ENCODE measurements at regions not wholly inside any gene's neighbourhood (a gene's known extent, or its start where the extent isn't known, plus 50 kb on each side); places are given as distances from the start of the nearest gene placed in this dataset.

DNA sequence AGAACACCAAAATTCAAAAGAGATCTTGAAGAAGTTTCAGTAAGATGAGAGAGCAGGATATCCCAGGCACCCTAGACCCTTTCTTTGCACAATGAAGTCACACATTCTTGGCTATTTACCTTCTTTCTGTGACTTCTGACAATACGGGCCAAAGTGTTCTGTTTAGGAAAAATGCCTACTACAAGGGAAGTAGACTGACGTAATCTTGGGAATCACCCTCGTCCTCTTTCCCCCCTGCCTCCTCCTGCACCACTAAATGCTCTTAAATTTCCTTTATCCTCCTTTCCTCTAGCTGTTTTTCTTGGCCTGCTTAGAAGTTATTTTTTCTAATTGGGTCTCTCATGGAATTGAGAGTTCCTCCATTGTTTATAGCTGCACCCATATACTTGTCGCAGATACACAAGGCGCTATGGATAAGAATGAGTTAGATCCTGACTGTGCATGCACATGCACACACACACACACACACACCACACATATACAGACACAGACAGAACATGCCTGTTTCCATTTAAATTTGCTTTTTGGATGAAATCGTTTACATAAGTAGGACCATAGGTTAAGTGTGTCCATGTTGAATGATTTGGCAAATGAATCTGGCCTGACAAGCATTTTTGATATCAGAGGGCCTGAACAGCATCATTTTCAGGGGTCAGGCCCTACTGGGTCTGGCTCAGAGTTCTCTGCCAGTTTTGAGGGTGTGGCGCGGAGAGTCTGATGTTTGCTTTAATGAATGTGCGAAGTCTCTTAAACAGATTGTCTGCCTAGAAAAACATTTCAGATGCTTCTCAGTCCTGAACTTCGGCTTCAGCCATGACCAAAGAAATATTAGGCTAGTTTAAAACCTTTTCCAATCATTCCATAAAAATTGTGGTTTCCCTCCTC, 131.9 kb upstream of the NT5C1B start:
- no peak for DNase-seq
- no peaks in the 10 kb centered on the region for H3K27me3 ChIP-seq (replicated peaks; ENCODE audit: control insufficient read depth, insufficient read depth, low read length)
- no peak overlapping the region for H3K4me3 Mint-ChIP-seq (ENCODE audit: unreplicated experiment)
- H3K36me3 Mint-ChIP-seq (ENCODE audit: insufficient read depth, unreplicated experiment) = no peaks in the 10 kb centered on the region
- H3K36me3 ChIP-seq (ENCODE audit: control insufficient read depth, insufficient read depth, low read length) = no peaks in the 10 kb centered on the region
- no peaks in the 10 kb centered on the region for H3K4me1 ChIP-seq
- TF ChIP-seq, protein P1, sequence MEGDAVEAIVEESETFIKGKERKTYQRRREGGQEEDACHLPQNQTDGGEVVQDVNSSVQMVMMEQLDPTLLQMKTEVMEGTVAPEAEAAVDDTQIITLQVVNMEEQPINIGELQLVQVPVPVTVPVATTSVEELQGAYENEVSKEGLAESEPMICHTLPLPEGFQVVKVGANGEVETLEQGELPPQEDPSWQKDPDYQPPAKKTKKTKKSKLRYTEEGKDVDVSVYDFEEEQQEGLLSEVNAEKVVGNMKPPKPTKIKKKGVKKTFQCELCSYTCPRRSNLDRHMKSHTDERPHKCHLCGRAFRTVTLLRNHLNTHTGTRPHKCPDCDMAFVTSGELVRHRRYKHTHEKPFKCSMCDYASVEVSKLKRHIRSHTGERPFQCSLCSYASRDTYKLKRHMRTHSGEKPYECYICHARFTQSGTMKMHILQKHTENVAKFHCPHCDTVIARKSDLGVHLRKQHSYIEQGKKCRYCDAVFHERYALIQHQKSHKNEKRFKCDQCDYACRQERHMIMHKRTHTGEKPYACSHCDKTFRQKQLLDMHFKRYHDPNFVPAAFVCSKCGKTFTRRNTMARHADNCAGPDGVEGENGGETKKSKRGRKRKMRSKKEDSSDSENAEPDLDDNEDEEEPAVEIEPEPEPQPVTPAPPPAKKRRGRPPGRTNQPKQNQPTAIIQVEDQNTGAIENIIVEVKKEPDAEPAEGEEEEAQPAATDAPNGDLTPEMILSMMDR (IDR thresholded peaks at IDR 0.05; ENCODE audit: insufficient read depth in 1 of 2, low read depth in 1 of 2, low read length in 1 of 2, severe bottlenecking in 1 of 2, unreplicated experiment in 1 of 2) = no peak
- H3K4me3 ChIP-seq (ENCODE audit: low read depth, low read length) = no peak overlapping the region
- no TSS peak for BruUV-seq (replicated peaks)
- no peaks in the 10 kb centered on the region for H3K9me3 ChIP-seq
- H3K9me3 Mint-ChIP-seq (ENCODE audit: unreplicated experiment) = no peaks in the 10 kb centered on the region
- intact Hi-C loops (cut with micrococcal nuclease; ENCODE audit: unreplicated experiment) = no loop called here
- peaks cover 14% of the 10 kb centered on the region for H3K27me3 Mint-ChIP-seq (ENCODE audit: insufficient read depth, unreplicated experiment)
- ChIA-PET CTCF (no interaction called here), POLR2A (no interaction called here)
- no peak overlapping the region for H3K27ac Mint-ChIP-seq (ENCODE audit: unreplicated experiment)
- H3K4me1 Mint-ChIP-seq (ENCODE audit: low read depth, unreplicated experiment) = no peaks in the 10 kb centered on the region

DNA sequence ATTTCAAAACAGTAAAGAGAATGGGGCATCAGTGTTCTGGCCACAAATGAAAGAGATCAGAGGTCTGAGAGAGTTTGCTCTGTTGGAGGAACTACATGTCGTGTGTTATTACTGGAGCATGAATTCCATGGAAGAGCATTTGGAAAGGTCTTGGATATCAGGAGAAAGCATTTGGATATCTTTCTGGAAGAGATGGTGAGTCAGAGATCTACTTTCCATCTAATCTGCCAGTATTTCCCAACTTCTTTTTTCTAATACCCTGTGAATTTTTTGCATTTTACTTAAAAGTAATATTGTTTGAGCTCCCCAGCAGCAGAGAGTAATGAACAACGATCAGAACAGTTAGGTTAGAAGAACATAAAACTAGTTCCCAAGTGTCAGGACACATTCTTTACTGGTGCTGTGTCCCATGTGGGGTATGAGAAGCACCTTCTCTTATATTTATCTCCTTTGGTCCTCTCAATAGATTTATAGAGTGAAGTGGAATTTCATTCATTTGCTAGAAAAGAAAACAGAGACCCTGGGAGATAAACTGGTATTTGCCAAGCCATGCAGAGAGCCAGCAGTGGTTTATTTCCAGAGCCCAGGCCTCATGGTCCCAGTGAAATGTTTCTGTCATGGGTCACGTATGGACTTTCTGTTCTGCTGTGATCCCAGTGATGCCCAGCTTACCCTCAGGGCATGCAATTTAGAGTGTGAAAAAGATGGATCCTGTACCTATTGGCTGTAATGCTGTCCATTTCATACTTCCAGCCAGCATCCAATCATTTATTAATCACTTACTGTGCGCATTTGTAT, 130.8 kb upstream of the NT5C1B start:
- no peak overlapping the region for H3K27ac Mint-ChIP-seq (ENCODE audit: unreplicated experiment)
- intact Hi-C loops (cut with micrococcal nuclease; ENCODE audit: unreplicated experiment) = no loop called here
- no peak overlapping the region for H3K4me3 Mint-ChIP-seq (ENCODE audit: unreplicated experiment)
- H3K27me3 ChIP-seq (replicated peaks; ENCODE audit: control insufficient read depth, insufficient read depth, low read length) = no peaks in the 10 kb centered on the region
- peaks cover 12% of the 10 kb centered on the region for H3K27me3 Mint-ChIP-seq (ENCODE audit: insufficient read depth, unreplicated experiment)
- POLR2A ChIA-PET = no interaction called here
- no peak for DNase-seq
- no peaks in the 10 kb centered on the region for H3K4me1 Mint-ChIP-seq (ENCODE audit: low read depth, unreplicated experiment)
- no peaks in the 10 kb centered on the region for H3K9me3 Mint-ChIP-seq (ENCODE audit: unreplicated experiment)
- CTCF ChIA-PET = no interaction called here
- no peaks in the 10 kb centered on the region for H3K9me3 ChIP-seq
- no peak overlapping the region for H3K4me3 ChIP-seq (ENCODE audit: low read depth, low read length)
- H3K4me1 ChIP-seq = no peaks in the 10 kb centered on the region
- H3K36me3 Mint-ChIP-seq (ENCODE audit: insufficient read depth, unreplicated experiment) = no peaks in the 10 kb centered on the region
- TF ChIP-seq, protein P1 (IDR thresholded peaks at IDR 0.05; ENCODE audit: insufficient read depth in 1 of 2, low read depth in 1 of 2, low read length in 1 of 2, severe bottlenecking in 1 of 2, unreplicated experiment in 1 of 2) = no peak
- BruUV-seq (replicated peaks) = no TSS peak
- H3K36me3 ChIP-seq (ENCODE audit: control insufficient read depth, insufficient read depth, low read length) = no peaks in the 10 kb centered on the region

DNA sequence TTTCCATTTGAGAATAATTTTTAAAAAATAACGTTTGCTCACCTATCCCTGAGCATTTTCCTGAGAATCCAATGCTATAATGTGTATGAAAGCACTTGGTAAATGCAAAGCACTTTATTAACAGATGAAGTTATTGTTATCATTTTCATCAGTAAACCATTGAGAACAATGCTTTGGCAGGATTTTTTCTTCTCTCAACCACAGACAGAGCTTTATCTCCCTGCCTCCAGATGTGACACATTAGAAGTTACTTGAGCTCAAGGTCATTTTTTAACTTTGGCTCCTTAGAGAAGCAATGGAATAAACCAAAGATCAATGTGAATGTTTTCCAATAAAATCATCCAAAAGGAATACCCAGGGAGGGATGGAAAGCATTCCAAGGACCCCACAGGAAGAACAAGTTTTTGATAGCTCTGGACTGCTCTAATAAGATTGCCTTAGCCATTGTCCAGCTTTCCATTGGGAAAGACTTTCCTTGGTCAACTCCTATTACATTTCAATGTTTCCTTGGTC, 118.9 kb upstream of the NT5C1B start:
- no peak overlapping the region for H3K4me3 Mint-ChIP-seq (ENCODE audit: unreplicated experiment)
- peaks cover 12% of the 10 kb centered on the region for H3K9me3 Mint-ChIP-seq (ENCODE audit: unreplicated experiment)
- no peaks in the 10 kb centered on the region for H3K36me3 Mint-ChIP-seq (ENCODE audit: insufficient read depth, unreplicated experiment)
- no TSS peak for BruUV-seq (replicated peaks)
- intact Hi-C loops (cut with micrococcal nuclease; ENCODE audit: unreplicated experiment) = no loop called here
- H3K4me3 ChIP-seq (ENCODE audit: low read depth, low read length) = no peak overlapping the region
- TF ChIP-seq, protein P1 (IDR thresholded peaks at IDR 0.05; ENCODE audit: insufficient read depth in 1 of 2, low read depth in 1 of 2, low read length in 1 of 2, severe bottlenecking in 1 of 2, unreplicated experiment in 1 of 2) = no peak
- H3K27me3 ChIP-seq (replicated peaks; ENCODE audit: control insufficient read depth, insufficient read depth, low read length) = no peaks in the 10 kb centered on the region
- H3K4me1 ChIP-seq = no peaks in the 10 kb centered on the region
- DNase-seq = no peak
- ChIA-PET POLR2A (no interaction called here), CTCF (no interaction called here)
- no peaks in the 10 kb centered on the region for H3K9me3 ChIP-seq
- peaks cover 6% of the 10 kb centered on the region for H3K27me3 Mint-ChIP-seq (ENCODE audit: insufficient read depth, unreplicated experiment)
- H3K4me1 Mint-ChIP-seq (ENCODE audit: low read depth, unreplicated experiment) = no peaks in the 10 kb centered on the region
- no peaks in the 10 kb centered on the region for H3K36me3 ChIP-seq (ENCODE audit: control insufficient read depth, insufficient read depth, low read length)
- no peak overlapping the region for H3K27ac Mint-ChIP-seq (ENCODE audit: unreplicated experiment)
